GM21381 (cell line): ENCODE measurements at regions not wholly inside any gene's neighbourhood (a gene's known extent, or its start where the extent isn't known, plus 50 kb on each side); places are given as distances from the start of the nearest gene placed in this dataset.

Experiments
- ATAC-seq: cut with Tn5 transposase; IDR thresholded peaks from one replicate; pipeline ENCODE4 v1.9.1; 2021; ENCODE audit warnings: mild to moderate bottlenecking, moderate library complexity; ENCODE audit not compliant: unreplicated experiment

GRCh38 chr5:53361708-53362107 is 118.7 kb upstream of the FST start:
- ATAC-seq = no peak

DNA sequence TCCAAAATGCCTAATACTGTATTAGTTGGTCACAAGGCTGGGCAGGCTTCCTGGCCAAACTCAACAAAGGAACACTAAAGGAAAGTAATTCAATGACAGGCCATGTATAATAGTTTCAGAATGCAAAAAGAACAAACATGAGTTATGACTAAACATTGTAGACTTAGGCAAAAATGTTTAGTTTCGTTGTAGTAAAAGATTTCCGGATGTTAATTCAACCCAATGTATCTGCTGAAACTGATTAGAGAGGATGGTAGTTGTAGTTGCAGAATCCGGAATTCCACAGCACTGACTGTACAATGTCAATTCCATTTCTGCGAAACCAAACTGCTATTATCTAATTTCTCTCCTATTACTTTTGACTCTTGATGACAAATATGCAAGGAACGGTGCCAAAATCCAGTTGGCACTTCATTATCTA is 117.9 kb upstream of the FST start:
- ATAC-seq = no peak

- no peak for ATAC-seq
Measured at GRCh38 chr5:53364061-53364460, 116.4 kb upstream of the FST start.

- no peak for ATAC-seq
Measured at GRCh38 chr5:53366245-53366644, 114.2 kb upstream of the FST start.

- ATAC-seq = no peak
Measured at GRCh38 chr5:53367727-53368126, 112.7 kb upstream of the FST start.

DNA sequence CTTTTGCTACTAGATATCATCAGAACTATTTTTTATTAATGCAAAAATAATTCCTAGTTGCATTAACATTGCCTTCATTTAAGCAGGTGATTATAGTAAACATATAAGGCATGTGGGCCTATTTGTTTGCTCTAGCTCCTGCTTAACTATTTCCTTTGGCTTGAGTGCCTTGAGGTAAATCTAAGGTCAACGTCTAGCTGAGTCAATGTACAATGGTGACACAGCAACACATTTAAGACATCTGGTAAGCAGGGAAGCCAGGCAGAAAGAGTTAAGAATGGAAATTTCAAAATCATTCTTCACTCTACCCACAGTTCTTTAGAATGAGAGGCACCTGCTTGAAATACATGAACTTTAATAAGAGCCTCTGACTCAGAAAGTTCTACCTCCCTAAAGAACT is 111.9 kb upstream of the FST start:
- ATAC-seq = no peak

- ATAC-seq = no peak
Measured at GRCh38 chr5:53368966-53369605, 111.3 kb upstream of the FST start.

DNA sequence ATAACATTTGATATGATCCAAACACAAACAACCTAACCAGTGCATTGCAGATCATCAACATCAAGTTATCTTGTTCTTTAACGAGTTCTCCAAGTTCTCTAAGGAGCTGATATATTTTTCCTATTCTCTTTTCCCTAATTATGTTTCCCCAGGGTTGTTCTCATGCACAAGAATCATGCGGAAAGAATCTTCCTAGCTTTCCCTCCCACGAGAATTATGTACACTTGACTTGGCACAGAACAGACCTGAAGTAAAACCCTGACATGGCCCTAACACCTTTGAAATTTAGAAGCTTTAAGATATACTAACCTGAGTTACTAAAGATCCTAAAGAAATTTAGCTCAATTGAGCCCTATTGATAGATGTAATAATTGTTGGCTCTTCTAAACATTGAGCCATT is 110.7 kb upstream of the FST start:
- no peak for ATAC-seq

- ATAC-seq = no peak
Measured at GRCh38 chr5:53373451-53374158, 106.8 kb upstream of the FST start.

GRCh38 chr5:53376853-53377252 is 103.6 kb upstream of the FST start:
- ATAC-seq = no peak

GRCh38 chr5:53378190-53378589 is 102.2 kb upstream of the FST start:
- no peak for ATAC-seq

DNA sequence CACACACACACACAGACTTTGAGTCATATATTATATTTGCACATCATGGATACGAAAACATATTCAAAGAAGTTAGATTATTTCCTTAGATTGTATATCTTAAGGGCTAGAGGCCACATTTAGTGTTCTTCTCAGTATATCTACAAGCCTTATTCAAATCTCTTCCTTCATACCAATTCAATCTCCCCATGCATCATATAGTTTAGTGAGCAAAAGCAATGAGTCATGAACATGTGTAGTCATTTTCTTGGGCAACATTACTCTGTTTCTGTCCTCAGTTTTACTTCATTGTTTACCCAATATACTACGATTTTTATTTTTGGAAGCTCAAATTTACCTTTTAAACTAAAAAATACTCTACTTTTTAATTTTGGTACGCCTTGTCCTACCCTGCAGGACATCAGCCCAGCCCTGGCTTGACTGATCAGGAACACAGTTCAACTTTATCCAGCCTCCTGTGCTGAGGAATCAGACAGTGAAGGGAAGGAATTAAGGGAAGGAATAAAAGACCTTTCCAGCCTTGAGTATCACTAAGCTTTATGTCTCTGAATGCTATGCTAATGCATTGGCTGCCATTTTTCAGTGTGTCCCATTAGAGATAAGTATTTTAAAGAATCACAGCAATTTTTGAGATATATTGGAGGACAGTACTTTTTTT is 101.7 kb upstream of the FST start:
- no peak for ATAC-seq

GRCh38 chr5:53386341-53386740 is 94.1 kb upstream of the FST start:
- no peak for ATAC-seq

- no peak for ATAC-seq
Measured at GRCh38 chr5:53389093-53389492, 91.3 kb upstream of the FST start.

GRCh38 chr5:53392073-53392472 is 88.4 kb upstream of the FST start:
- no peak for ATAC-seq

DNA sequence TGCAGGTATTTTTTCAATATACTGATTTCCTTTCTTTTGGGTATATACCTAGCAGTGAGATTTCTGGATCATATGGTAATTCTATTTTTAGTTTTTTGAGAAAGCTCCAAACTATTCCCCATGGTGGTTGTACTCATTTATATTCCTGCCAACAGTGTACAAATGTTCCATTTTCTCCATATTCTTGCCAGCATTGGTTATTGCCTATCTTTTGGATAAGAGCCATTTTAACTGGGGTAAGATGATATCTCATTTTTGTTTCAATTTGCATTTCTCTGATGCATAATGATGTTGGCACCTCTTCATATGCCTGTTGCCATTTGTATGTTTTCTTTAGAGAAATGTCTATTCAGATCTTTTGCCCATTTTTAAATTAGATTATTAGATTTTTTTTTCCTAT is 85.6 kb upstream of the FST start:
- ATAC-seq = no peak

GRCh38 chr5:53397141-53397757 is 83.2 kb upstream of the FST start:
- no peak for ATAC-seq

- ATAC-seq = no peak
Measured at GRCh38 chr5:53397845-53398244, 82.6 kb upstream of the FST start.

GRCh38 chr5:53399926-53400697 is 80.3 kb upstream of the FST start:
- ATAC-seq = no peak

GRCh38 chr5:53403291-53403690 is 77.1 kb upstream of the FST start:
- no peak for ATAC-seq

- no peak for ATAC-seq
Measured at GRCh38 chr5:53403758-53404157, 76.7 kb upstream of the FST start.
